ENCODE measurements at regions not wholly inside any gene's neighbourhood (a gene's known extent, or its start where the extent isn't known, plus 50 kb on each side); places are given as distances from the start of the nearest gene placed in this dataset.
"Not testable (repeated sequence)": the region's sequence is repeated elsewhere in the genome, so short reads cannot be mapped to it uniquely, and the experiment has no call there.

DNA sequence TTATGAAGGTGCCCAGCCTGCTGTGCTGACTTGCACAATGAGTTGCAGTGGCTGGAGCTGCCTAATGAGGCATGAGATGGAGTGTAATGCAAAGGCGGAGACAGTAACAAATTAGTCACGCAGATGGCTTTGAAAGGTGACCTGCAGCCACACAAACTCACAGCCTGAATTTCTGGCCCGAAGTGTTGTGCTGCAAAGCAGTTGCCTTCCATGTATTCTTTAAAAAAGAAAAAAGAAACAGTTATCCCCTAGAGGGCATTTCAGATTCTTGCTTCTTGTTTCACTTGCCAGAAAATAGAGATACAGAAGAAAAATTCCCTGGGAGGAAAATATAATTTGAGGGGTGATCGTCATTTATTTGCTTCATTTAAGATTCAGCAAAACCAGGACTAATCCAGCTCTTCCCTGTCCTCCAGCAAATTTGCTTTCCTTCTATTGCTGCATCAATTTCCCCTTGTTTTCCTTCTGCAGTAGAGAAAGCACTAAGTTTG lies 239.9 kb downstream of the ADRA2A start:
- DNase-seq (ENCODE audit: extremely low read depth, low read depth) = no peak
- no peak overlapping the region for H3K4me3 ChIP-seq (replicated peaks; ENCODE audit: low read depth, low read length)
- TF ChIP-seq, protein P1, sequence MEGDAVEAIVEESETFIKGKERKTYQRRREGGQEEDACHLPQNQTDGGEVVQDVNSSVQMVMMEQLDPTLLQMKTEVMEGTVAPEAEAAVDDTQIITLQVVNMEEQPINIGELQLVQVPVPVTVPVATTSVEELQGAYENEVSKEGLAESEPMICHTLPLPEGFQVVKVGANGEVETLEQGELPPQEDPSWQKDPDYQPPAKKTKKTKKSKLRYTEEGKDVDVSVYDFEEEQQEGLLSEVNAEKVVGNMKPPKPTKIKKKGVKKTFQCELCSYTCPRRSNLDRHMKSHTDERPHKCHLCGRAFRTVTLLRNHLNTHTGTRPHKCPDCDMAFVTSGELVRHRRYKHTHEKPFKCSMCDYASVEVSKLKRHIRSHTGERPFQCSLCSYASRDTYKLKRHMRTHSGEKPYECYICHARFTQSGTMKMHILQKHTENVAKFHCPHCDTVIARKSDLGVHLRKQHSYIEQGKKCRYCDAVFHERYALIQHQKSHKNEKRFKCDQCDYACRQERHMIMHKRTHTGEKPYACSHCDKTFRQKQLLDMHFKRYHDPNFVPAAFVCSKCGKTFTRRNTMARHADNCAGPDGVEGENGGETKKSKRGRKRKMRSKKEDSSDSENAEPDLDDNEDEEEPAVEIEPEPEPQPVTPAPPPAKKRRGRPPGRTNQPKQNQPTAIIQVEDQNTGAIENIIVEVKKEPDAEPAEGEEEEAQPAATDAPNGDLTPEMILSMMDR (IDR thresholded peaks at IDR 0.05; ENCODE audit: low read depth, low read length, missing control alignments) = no peak

DNA sequence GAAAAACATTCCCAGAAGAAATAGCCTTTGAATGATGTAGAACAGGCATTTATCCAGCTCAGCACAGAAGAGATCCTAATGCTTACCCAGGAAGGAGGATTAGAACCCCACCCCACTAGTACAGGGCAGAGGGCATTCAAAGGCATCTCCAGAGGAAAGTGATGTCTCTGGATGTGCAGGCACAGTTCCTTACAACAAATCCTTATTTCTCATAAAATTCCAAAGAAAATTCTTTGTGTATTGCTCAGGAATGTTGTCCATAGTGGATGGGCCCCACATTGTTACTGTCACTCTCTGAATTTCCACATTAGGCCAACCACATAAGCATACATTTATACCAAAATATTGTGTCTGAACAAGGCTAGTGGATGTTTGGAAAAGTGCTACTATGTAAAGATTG lies 243.0 kb downstream of the ADRA2A start:
- DNase-seq (ENCODE audit: extremely low read depth, low read depth) = no peak
- no peak overlapping the region for H3K4me3 ChIP-seq (replicated peaks; ENCODE audit: low read depth, low read length)
- TF ChIP-seq, protein P1 (IDR thresholded peaks at IDR 0.05; ENCODE audit: low read depth, low read length, missing control alignments) = no peak

DNA sequence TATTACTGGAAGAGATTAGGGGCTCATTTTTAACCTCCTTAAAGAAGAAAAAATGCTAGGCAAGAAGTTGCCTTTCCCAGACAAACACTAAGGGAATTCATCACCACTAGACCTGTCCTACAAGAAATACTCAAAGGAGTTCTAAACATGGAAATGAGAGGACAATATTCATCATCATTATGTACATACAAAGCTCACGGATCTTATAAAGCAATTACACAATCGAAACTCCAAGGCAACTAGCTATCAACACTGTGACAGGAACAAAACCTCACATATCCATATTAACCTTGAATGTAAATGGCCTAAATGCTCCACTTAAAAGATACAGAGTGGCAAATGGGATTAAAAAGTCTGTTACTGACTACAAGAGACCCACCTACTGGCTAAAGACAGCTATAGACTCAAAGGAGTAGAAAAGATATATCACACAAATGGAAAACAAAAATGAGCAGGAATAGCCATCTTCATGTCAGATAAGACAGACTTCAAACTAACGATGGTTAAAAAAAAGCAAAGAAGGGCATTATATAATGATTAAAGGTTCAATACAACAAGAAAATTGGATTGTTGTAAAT lies 246.6 kb downstream of the ADRA2A start:
- TF ChIP-seq, protein P1 (IDR thresholded peaks at IDR 0.05; ENCODE audit: low read depth, low read length, missing control alignments) = no peak
- H3K4me3 ChIP-seq (replicated peaks; ENCODE audit: low read depth, low read length) = no peak overlapping the region
- DNase-seq (ENCODE audit: extremely low read depth, low read depth) = no peak

DNA sequence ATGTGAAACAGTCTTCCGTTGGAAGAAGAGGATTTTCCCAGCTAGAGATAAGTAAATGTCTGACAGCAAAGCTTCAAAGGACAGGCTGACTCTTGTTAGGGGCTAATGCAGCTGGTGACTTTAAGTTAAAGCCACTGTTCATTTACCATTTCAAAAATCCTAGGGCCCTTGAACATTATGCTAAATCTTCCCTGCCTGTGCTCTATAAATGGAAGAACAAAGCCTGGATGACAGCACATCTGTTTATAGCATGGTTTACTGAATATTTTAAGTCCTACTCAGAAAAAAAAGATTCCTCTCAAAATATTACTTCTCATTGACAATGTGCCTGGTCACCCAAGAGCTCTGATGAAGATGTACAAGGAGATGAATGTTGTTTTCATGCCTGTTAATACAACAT lies 255.3 kb downstream of the ADRA2A start:
- not testable (repeated sequence) for H3K4me3 ChIP-seq (replicated peaks; ENCODE audit: low read depth, low read length); DNase-seq (ENCODE audit: extremely low read depth, low read depth)

DNA sequence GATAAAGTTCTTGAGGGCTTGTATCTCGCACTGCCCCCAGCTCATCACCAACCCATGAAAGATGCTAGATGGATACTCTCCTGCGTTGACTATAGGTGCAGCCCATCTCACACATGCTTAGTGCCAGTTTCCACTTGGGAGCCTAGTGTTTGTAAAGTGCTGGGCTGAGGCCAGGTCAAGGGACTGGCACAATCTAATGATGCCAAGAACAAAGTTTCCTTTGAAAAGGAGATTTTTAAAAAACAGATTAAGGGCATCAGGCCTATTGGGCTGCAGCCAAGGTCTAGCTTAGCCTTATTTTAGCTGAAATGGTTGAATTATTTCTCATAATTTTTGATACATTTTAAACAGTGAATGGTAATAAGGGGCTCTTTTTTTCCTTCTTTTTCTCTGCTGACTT lies 259.0 kb downstream of the ADRA2A start:
- DNase-seq (ENCODE audit: extremely low read depth, low read depth) = no peak
- H3K4me3 ChIP-seq (replicated peaks; ENCODE audit: low read depth, low read length) = no peak overlapping the region
- TF ChIP-seq, protein P1 (IDR thresholded peaks at IDR 0.05; ENCODE audit: low read depth, low read length, missing control alignments) = no peak

DNA sequence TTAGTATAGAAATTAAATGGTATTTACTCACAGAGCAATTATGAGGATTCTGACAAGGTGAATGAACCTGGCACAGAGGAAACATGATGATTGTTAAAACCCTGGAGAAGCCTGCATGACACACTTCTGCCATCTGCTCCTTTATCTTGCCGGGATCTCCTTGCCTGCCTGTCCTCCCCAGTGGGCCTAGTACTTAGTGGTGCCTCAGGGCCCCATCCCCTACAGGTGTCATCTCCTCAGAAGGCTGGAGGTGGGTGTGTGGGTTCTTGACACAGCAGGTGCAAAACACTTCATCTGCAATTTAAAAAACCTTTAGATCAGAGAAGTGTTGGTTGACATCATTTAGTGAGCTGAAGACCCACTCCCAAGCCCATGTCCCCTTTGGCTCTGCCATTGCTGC lies 261.2 kb downstream of the ADRA2A start:
- TF ChIP-seq, protein P1 (IDR thresholded peaks at IDR 0.05; ENCODE audit: low read depth, low read length, missing control alignments) = no peak
- H3K4me3 ChIP-seq (replicated peaks; ENCODE audit: low read depth, low read length) = no peak overlapping the region
- no peak for DNase-seq (ENCODE audit: extremely low read depth, low read depth)

DNA sequence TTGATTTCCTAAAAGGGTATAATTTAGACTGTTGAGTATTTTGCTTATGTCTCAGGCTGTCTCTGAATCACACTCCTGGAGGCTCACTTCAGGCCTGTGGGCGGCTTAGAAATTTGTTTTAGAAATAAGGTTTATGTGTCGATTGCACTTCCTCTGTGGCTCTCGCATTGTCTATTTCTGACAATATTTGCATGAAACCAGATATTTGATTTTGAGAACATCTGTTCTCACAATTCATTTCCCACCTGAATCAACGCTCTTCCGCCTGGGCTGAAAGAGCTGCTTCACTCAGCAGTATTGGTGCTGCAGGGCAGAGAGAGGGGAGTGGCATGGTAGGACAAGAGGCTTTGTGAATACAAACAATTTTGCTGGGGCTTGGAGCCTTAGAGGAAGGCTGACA lies 262.0 kb downstream of the ADRA2A start:
- TF ChIP-seq, protein P1 (IDR thresholded peaks at IDR 0.05; ENCODE audit: low read depth, low read length, missing control alignments) = no peak
- no peak for DNase-seq (ENCODE audit: extremely low read depth, low read depth)
- H3K4me3 ChIP-seq (replicated peaks; ENCODE audit: low read depth, low read length) = no peak overlapping the region
